ENCODE measurements at regions not wholly inside any gene's neighbourhood (a gene's known extent, or its start where the extent isn't known, plus 50 kb on each side); places are given as distances from the start of the nearest gene placed in this dataset.

DNA sequence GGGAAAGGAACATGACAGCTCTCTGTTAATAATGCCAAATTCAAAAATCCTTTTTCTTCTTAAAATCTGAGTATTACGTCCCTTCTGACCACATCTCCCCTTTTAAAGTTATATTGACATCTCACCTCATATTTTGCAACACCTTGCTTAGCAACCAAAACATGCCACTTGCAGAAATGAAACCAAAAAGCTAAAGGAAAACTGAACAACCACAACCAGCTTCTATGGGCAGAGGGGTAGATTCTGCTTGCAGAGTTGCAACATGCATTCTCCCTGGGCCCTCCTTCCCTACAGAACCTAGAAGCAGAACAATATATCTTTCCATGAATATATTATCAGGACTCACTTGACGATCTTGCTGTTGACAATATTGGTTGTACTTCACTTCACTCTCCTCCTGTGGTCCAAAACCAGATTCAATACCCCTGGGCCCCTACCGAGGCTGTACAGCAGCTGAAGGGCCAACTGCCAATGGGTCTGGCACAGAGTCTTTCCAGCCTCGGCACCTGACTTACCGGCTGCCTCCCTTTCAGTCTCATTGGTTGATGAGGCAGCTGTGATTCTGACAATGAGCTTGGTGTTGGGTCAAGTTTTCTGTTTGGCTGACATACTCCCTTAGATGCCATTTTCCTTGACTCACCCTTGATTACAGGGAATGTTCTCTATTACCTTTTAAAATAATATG is 616.6 kb downstream of the ZEB2 start:
- no peak for DNase-seq

GRCh38 chr2:143901185-143901842 is 618.6 kb downstream of the ZEB2 start:
- DNase-seq: no peak

- no peak for DNase-seq
Measured at GRCh38 chr2:143899987-143900386, 619.9 kb downstream of the ZEB2 start.

GRCh38 chr2:143893371-143893770 is 626.5 kb downstream of the ZEB2 start:
- no peak for DNase-seq

DNA sequence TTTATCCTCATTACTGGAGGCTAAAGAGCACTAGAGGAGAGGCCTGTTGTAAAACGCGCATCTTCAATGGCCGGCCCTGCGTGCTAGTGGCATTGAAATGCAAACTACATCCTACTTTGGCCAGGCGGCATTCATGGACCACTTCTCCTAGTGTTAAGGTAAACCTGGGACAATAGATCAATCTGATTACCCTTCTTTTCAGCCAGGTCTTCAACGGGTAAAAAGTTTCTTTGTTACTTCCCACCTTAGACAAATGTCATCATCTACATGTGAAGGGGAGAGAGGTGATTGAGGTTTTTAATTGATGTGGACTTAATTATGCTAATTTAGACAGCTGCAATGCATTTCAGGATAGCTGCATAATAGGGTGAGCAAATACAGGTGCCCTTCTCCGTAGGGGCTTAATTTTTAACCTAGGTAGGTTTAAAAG is 628.0 kb downstream of the ZEB2 start:
- no peak for DNase-seq

GRCh38 chr2:143890798-143891197 is 629.1 kb downstream of the ZEB2 start:
- DNase-seq: no peak

DNA sequence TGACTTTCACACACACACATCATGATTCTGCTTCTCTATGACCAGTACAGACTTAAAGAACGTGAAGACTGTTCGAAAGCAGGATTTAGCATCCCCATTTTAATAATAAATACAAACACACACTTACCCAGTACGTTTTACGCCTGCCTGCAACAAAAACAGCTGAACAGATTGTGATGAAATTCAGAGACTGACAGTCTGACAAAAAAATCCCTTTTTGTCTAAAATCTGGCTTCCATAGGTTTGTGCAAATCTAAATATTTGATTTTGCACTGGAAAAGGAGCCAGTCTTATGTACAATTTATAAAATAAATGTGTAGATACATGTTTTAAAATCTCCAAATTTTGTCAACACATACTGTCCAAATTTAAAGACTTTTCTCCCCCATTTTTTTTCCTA is 630.7 kb downstream of the ZEB2 start:
- no peak for DNase-seq

GRCh38 chr2:143885461-143885860 is 634.5 kb downstream of the ZEB2 start:
- no peak for DNase-seq

GRCh38 chr2:143881246-143881645 is 638.7 kb downstream of the ZEB2 start:
- no peak for DNase-seq

DNA sequence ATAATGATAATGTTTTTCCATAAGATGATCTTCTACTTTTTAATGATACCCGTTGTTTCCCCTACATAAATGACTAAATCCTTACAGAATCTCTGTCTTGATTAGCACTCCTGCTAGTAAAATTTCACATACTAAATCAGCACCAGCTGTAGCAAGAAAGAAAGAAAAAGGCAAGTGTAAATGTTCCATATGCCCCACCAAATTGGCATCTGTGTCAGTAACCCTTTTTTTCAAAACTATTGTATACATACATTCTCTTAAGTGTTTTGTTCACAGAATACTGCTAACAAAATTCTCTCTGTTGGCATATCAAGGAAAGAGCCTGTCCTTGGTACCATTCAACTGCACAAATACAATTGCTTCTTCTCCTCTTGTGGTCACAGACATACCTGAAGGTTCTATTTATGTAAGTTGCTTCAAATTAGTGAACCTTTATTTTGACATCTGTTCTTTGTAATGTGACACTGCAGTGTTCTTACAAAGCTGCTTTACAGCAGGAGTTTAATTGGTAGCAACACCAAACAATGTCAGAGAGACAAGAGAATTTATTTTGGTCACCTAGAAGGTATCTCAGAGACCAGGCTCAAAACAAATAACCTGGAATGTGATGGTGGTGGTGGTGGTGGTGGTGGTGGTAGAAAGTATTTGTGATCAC is 641.9 kb downstream of the ZEB2 start:
- no peak for DNase-seq

DNA sequence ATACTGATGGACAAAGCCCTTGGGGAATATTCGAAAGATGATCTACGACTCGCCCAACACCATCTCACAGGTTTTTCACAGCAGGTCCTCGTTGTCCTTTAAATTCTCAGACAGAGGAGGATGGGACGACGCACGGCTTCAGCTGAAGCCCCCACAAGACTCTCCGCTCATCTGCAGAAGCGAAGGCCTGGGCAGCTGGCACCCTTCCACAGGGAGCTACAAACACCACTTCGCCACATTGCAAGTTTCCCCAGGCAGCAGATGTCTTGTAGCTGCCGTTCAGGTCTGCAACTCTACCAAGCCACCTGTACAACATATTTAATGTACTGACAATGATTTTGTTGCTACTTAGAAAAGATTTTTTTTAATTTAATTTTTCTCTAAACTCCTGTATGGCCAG is 642.9 kb downstream of the ZEB2 start:
- DNase-seq: no peak

DNA sequence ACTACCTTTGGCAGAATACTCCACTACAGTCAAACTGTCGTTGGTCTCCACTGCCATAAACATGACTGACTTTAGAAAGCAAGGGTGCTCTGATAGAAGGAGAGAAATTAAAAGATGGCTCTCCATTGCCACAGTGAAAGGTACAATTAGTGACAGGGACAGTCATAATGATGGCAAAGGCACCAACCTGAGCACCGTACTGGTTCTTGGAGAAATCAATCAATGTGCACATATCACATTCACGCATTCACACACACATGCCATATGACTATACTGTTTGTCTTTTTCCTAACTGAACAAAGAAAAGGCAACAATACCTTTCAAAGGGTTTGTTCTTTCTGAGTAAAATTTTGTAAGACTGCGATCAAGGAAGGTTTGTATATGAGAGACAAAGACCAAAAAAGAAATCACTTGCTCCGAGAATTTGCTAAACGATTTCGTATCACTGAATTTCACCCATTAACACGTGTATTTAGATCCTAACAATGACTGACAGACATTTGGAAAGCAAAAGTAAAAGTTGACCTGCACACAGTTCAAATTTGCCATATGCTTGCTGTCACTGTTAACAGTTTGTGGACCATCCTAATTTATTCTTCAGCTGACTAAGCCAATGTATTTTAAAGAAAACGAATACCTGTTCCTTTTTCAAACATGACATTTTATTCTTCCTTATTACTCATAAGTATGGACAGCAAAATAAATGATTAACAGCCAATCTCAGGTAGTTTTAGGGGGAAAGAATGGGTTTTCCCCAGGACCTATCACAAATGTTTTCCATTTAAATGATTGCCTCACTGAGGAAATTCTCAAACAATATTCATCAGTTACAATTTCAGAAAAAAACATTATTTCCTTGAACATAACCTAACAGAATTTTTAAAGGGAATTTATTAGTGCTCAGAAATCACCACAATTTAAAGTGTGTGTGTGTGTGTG is 644.4 kb downstream of the ZEB2 start:
- DNase-seq: no peak

- DNase-seq: no peak
Measured at GRCh38 chr2:143873886-143874285, 646.0 kb downstream of the ZEB2 start.

GRCh38 chr2:143870696-143871095 is 649.2 kb downstream of the ZEB2 start:
- no peak for DNase-seq

DNA sequence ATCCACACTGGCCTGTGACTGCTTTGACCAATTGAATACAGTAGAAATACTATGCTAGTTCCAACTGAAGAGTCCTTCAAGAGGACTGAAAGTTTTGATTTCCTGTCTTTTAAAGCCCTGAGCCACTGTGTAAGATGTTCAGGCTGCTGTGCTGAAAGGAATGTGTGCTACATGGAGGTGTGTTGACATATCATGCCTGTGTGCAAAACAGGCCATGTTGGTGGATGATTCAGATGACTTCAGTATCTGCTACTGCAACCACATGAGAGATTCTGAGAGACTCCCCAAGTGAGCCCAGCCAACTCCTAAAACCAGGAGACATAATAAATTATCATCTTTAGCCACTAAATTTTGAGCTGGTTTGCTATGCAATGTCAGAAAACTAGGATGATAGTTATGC is 662.9 kb downstream of the ZEB2 start:
- no peak for DNase-seq

- DNase-seq: no peak
Measured at GRCh38 chr2:143852759-143853158, 667.2 kb downstream of the ZEB2 start.

GRCh38 chr2:143850084-143850483 is 669.8 kb downstream of the ZEB2 start:
- DNase-seq: no peak

GRCh38 chr2:143847257-143847656 is 672.7 kb downstream of the ZEB2 start:
- DNase-seq: no peak

DNA sequence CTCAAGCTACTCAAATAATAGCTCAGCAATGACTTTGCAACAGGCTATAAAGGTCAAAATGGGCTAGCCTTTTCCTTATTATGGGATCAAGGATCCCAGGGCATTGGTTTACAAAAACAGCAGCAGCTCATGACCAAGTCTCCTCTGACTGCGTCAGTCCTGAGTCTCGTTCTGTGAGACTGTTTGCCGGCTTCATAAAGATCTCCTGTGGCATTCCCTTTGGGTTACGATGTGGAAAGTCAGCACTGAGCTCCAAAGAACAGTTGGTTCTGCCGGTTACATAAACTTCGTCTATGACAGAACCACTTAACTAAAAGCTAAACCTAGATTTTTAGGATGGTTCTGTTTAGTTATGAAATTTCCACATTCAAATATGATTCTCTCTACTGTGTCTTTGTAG is 674.9 kb downstream of the ZEB2 start:
- no peak for DNase-seq

DNA sequence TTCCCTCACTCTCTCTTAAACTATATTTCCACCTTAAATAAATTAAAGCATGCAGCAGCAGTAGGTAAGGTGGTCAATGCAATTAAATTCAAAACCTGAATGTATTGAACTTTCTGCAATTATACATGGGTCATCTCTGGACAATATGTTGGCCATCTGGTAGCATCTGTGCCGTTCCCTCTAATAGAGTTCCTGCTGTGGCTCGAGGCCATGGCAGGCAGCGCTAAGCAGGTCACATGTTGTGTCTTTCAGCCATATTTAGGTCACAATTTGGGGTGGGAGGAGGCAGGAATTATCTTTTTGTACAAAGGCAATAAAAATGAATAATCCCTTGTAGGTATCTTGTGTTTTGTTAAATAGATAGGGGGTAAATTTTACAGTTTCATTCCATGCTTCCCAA is 676.2 kb downstream of the ZEB2 start:
- DNase-seq: no peak

DNA sequence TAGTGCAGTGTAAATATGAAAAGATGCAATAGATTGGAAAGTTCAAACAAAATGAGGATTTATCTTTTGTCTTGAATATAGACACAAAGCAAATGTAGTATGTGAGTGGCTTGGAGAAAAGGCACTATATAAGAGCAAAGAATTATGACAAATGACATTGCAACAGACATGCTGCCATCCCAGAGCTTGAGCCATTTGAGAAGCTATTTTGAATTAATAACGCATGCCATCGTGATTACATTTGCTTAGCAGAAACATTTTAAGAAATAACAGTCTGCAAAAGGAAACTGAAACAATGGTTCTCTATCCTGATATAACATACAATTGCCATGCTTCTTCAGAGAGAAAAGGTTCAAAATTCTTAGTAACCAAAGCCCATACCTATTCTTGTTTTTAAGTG is 677.1 kb downstream of the ZEB2 start:
- DNase-seq: no peak

- DNase-seq: no peak
Measured at GRCh38 chr2:143841935-143842334, 678.0 kb downstream of the ZEB2 start.

DNA sequence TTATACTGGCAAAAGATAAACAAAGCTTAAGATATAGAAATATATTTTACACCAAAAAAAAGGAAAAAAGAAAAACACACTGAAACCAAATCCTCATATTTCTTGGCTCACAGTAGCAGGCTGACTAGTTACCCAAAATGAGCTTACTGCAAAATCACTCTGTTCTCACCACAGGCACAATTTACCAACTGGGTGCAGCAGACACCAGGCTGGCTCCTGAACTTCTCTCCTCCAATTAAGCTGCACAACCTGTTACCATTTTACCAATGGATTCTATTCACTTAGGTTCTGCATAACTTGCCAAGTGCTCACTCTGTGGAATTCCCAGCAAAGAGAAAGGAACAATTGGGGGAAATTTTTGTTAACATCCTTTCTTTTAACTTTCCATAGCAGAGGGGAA is 679.3 kb downstream of the ZEB2 start:
- DNase-seq: no peak

All from NCI-H526 treated with DMSO at 0.1 percent for 48 hours (cell line).